ENCODE measurements at regions not wholly inside any gene's neighbourhood (a gene's known extent, or its start where the extent isn't known, plus 50 kb on each side); places are given as distances from the start of the nearest gene placed in this dataset.
"Not testable (repeated sequence)": the region's sequence is repeated elsewhere in the genome, so short reads cannot be mapped to it uniquely, and the experiment has no call there.

DNA sequence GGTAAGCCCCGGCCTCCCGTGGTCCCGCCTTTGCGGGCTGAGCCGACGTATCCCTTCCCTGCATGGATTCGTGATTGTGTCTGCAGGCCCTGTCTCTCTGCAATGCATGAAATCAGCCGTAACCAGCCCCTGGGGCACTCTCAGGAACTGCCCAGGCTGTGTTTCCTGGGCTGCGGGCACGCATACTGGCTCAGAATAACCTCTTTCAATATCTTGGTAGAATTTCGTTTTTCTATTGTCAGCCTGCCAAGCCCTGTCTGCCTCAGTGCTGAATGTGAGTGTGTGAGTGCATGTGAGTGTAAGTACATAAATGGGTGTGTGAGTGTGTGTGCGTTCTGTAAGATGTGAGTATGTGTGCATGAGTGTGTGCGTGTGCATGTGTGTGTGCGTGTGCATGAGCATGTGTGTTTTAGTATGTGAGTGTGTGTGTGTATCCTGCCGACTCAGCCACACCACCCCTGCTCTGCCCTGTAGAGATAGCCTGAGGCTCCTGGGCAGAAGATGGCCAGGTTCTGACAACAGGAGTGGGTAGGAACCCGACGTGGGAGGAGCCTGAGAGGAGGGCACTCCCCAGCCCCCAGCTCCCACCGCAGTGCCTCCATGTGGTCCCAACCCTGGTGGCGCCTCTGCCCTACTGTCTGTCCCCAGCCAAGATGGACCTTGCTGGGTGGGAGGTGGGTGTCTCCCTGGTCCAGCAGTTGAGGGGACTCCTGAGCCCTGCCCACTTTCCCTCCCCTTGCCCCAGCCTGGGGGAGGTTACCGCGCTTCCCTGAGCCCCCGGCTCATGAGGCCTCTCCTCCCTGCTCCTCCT is 268.8 kb downstream of the ADGRD1 start:
- ATAC-seq, result no peak
- no peak overlapping the region for H3K4me3 ChIP-seq
- DNase-seq, result peak in 2 of 4 donors; percentile 35 to 57
- intact Hi-C loops (cut with DNase I), result no loop called here
- peaks cover 0 to 5% of the 10 kb centered on the region in 2 donors for H3K4me1 ChIP-seq
- H3K9me3 ChIP-seq, result no peaks in the 10 kb centered on the region
- no peak overlapping the region for H3K27ac ChIP-seq
- TF ChIP-seq, protein P1, sequence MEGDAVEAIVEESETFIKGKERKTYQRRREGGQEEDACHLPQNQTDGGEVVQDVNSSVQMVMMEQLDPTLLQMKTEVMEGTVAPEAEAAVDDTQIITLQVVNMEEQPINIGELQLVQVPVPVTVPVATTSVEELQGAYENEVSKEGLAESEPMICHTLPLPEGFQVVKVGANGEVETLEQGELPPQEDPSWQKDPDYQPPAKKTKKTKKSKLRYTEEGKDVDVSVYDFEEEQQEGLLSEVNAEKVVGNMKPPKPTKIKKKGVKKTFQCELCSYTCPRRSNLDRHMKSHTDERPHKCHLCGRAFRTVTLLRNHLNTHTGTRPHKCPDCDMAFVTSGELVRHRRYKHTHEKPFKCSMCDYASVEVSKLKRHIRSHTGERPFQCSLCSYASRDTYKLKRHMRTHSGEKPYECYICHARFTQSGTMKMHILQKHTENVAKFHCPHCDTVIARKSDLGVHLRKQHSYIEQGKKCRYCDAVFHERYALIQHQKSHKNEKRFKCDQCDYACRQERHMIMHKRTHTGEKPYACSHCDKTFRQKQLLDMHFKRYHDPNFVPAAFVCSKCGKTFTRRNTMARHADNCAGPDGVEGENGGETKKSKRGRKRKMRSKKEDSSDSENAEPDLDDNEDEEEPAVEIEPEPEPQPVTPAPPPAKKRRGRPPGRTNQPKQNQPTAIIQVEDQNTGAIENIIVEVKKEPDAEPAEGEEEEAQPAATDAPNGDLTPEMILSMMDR (IDR thresholded peaks at IDR 0.05), result no peak
- H3K36me3 ChIP-seq, result no peaks in the 10 kb centered on the region
- H3K27me3 ChIP-seq, result peaks cover 0 to 37% of the 10 kb centered on the region in 2 donors

DNA sequence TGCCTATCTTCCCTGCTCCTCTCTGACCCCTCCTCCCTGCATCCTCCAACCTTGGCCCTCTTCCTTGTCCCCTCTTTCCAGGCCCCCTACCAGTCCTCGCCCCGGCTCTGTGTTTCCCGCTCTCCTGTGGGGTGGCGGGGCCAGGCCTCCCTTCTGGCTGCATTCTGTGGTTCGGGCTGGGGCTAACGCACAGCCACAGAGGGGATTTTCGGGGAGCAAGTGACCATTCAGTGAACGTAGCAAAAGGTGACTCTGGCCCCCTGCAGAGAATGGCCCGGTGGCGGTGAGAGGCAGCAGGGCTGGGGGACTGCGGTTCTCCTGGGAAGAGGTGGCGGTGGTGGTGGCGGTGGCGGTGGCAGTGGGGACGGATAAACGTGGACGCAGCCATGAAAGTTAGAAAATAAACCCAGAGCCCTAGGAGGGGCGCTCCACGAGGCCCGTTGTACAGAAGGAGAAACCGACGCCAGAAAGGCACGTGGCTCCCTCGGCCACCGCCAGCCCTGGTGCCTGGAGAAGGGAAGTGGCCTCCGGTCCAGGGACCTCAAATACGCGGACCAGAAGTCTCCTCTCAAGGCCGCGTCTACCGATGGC is 269.6 kb downstream of the ADGRD1 start:
- ATAC-seq (no peak), DNase-seq (peak in 1 of 4 donors; percentile 65)
- no peak overlapping the region for H3K27ac ChIP-seq
- H3K27me3 ChIP-seq, result peaks cover 0 to 33% of the 10 kb centered on the region in 2 donors
- intact Hi-C loops (cut with DNase I), result no loop called here
- peaks cover 0 to 5% of the 10 kb centered on the region in 2 donors for H3K4me1 ChIP-seq
- H3K4me3 ChIP-seq, result no peak overlapping the region
- TF ChIP-seq, protein P1 (IDR thresholded peaks at IDR 0.05), result no peak
- H3K36me3 ChIP-seq, result no peaks in the 10 kb centered on the region
- H3K9me3 ChIP-seq, result no peaks in the 10 kb centered on the region

DNA sequence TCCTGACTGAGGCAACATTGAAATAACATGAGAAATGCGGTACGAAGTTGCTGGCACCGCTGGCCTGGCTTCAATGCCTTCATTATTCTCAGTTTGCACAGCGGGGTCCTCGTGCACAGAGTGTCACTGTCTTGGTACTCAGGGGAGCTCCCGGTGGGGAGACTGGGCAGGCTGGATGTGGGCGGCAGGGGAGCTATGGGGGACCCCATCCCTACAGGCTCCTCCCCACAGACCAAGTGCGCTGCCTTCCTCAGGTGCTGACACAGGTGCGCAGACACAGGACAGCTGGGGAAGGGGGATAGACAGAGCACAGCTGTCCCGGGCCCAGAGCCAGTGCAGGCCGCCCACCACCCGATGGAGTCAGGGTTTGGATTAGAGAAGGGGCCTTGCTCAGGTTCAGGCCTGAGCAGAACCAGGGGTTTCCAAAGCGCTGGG is 270.1 kb downstream of the ADGRD1 start:
- Histone ChIP-seq H3K36me3 (no peaks in the 10 kb centered on the region), H3K9me3 (no peaks in the 10 kb centered on the region), H3K27me3 (peaks cover 0 to 31% of the 10 kb centered on the region in 2 donors), H3K4me1 (no peaks in the 10 kb centered on the region), H3K27ac (no peak overlapping the region), H3K4me3 (no peak overlapping the region)
- ATAC-seq (no peak), DNase-seq (peak in 1 of 4 donors; percentile 26)
- intact Hi-C loops (cut with DNase I), result no loop called here
- TF ChIP-seq, protein P1 (IDR thresholded peaks at IDR 0.05), result no peak

DNA sequence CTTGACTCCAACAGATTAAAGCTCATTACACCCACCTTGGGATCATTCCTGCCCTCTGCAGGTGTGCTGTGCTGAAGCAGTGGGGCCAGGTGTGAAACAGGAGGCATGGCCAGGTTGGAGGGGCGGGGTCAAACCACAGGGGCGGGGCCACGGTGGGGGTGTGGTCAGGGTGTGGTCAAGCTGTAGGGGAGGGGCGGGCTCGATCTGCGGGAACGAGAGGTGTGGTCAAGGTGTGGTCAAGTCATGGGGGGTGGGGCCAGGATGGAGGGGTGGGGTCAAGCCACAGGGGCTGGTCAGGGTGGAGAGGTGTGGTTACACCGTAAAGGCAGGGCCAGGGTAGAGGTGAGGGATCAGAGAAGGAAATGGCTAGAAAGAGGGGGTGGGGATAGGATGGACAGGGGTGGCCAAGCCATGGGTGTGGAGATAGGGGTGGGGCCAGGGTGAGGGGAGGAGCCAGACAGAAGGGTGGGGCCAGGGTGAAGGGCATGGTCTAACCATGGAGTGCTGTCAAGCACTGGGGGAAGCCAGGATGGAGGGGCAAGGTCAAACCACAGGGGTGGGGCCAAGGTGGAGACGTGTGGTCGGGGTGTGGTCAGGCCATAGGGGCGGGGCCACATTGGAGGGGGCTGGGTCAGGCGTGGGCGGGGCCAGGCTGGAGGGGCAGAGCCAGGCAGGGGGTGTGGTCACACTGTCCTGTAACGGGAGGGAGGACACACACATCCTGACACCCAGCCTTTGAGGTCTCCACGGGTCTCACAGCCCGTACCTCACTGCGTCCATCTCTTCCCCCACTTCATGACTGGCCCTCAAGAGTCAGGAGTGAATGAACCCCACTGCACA is 270.7 kb downstream of the ADGRD1 start:
- DNase-seq, result peak in 2 of 4 donors; percentile 24 to 50
- ATAC-seq, result not testable (repeated sequence)

DNA sequence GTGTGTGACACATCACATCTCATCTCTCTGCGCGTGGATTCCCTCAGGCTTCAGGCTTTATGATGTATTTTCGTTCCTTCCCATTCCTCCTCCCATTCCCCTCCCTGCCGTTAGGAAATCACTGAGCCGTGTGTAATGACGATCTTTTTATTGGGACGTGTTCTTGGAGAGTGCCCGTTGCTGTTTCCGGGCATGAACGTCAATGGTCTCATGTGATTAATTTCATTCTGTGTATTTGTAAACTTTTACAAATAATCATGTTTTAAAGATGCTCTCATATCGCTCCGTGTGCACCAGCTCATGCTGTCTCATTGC is 271.3 kb downstream of the ADGRD1 start:
- H3K9me3 ChIP-seq; H3K27ac ChIP-seq; DNase-seq; H3K4me3 ChIP-seq; H3K36me3 ChIP-seq; intact Hi-C loops (cut with DNase I); H3K4me1 ChIP-seq; ATAC-seq: not testable (repeated sequence)
- H3K27me3 ChIP-seq, result peaks cover 5 to 36% of the 10 kb centered on the region in 2 donors

More for the DNA sequence above, 270.7 kb downstream of the ADGRD1 start:
- H3K4me1 ChIP-seq; H3K27ac ChIP-seq; H3K36me3 ChIP-seq; intact Hi-C loops (cut with DNase I); H3K4me3 ChIP-seq; H3K9me3 ChIP-seq: not testable (repeated sequence)
- H3K27me3 ChIP-seq, result peaks cover 0 to 31% of the 10 kb centered on the region in 2 donors

Data from left lung (tissue), 4 donors.